GM12878 (cell line): ENCODE measurements at regions not wholly inside any gene's neighbourhood (a gene's known extent, or its start where the extent isn't known, plus 50 kb on each side); places are given as distances from the start of the nearest gene placed in this dataset.

Experiments used
- ATAC-seq: fragments of 200-7000 bp; cut with Tn5 transposase; 3 replicates; pipeline ENCODE4 v1.9.1; 2020; ENCODE audit warnings: mild to moderate bottlenecking, moderate library complexity
- BruUV-seq: library from RNA; stranded (reverse); fragments of 400-500 nt; replicated peaks from 2 replicates; lab custom pipeline; 2021; lab: Mats Ljungman, UMichigan
- CTCF ChIA-PET: fragments of 300-600 bp; sonication (Branson Sonifier 250); formaldehyde crosslinking; extraction: SDS; loops from one replicate; lab custom pipeline; 2021; ENCODE audit warnings: inconsistent platforms; lab: Yijun Ruan, JAX
- POLR2A ChIA-PET: fragments of 350-600 bp; formaldehyde crosslinking; extraction: SDS; loops from one replicate; lab custom pipeline; 2021; ENCODE audit warnings: inconsistent platforms; lab: Charles Lee
- RAD21 ChIA-PET: fragments of 300-600 bp; sonication (Branson Sonifier 250); formaldehyde crosslinking; loops from one replicate; lab custom pipeline; 2023; ENCODE audit warnings: antibody characterized with exemption; ENCODE audit not compliant: unreplicated experiment; lab: Charles Lee
- SMC1A ChIA-PET: fragments of 300-600 bp; sonication (Branson Sonifier 250); formaldehyde crosslinking; loops from one replicate; lab custom pipeline; 2023; ENCODE audit not compliant: unreplicated experiment, uncharacterized antibody; lab: Charles Lee
- DNase-seq: peaks from one replicate; pipeline ENCODE4 v3.0.0-alpha.2; 2011; ENCODE audit warnings: low read depth, low spot score
- FAIRE-seq: peaks from 3 replicates; lab custom pipeline; 2011; peaks lifted over from hg19 to GRCh38; lab: Jason Lieb, UNC
- H2AFZ ChIP-seq: 2 replicates; pipeline ENCODE4 v1.6.0; 2011; ENCODE audit warnings: low read depth, low read length, control low read depth; ENCODE audit not compliant: control insufficient read depth
- H3K27ac ChIP-seq: 2 replicates; pipeline ENCODE4 v1.5.1; 2011; ENCODE audit warnings: control low read depth; ENCODE audit not compliant: control insufficient read depth, insufficient read depth
- H3K27me3 ChIP-seq, 2 experiments: replicated peaks in 1 of 2; 2 replicates each; pipeline versions ENCODE4 v1.6.0 to v1.6.1; 2011; ENCODE audit warnings: low read length in 1 of 2; ENCODE audit not compliant: control insufficient read depth in 2 of 2, insufficient read depth in 2 of 2
- H3K36me3 ChIP-seq, 2 experiments: 2 replicates each; pipeline ENCODE4 v1.5.1; 2011; ENCODE audit warnings: low read length in 1 of 2; ENCODE audit not compliant: control insufficient read depth in 2 of 2, insufficient read depth in 2 of 2
- H3K4me1 ChIP-seq: 2 replicates; pipeline ENCODE4 v1.6.1; 2011; ENCODE audit warnings: mild to moderate bottlenecking, low read length, moderate library complexity, mixed read lengths; ENCODE audit not compliant: control insufficient read depth, insufficient read depth
- H3K4me2 ChIP-seq: 2 replicates; pipeline ENCODE4 v1.6.0; 2011; ENCODE audit warnings: control low read depth; ENCODE audit not compliant: control insufficient read depth, insufficient read depth
- H3K4me3 ChIP-seq: fragments of 200-600 bp; sonication (generic); 2 replicates; pipeline ENCODE4 v1.5.1; 2016
- H3K79me2 ChIP-seq: 2 replicates; pipeline ENCODE4 v1.6.0; 2011; ENCODE audit warnings: low read length; ENCODE audit not compliant: control insufficient read depth, insufficient read depth
- H3K9ac ChIP-seq: 2 replicates; pipeline ENCODE4 v1.8.0; 2011; ENCODE audit warnings: low read length, control low read depth, mixed read lengths; ENCODE audit not compliant: control insufficient read depth, insufficient read depth
- H3K9me3 ChIP-seq: replicated peaks from 3 replicates; pipeline ENCODE4 v1.5.1; 2011; ENCODE audit warnings: mild to moderate bottlenecking, low read length; ENCODE audit not compliant: control insufficient read depth, insufficient read depth
- H4K20me1 ChIP-seq: 2 replicates; pipeline ENCODE4 v1.6.0; 2011; ENCODE audit not compliant: control insufficient read depth, insufficient read depth
- EED ChIP-seq: sonication (generic); IDR thresholded peaks from 2 replicates; pipeline ENCODE4 v1.6.1; 2016; ENCODE audit warnings: antibody characterized with exemption, low read depth
- EGR1 ChIP-seq, 2 experiments: IDR thresholded peaks; 1 replicate in 1 of 2; 2 replicates in 1 of 2; pipeline ENCODE4 v1.6.1; 2011 to 2012; ENCODE audit warnings: low read depth in 2 of 2, low read length in 2 of 2, borderline replicate concordance in 1 of 2, mild to moderate bottlenecking in 1 of 2, moderate library complexity in 1 of 2
- FOXK2 ChIP-seq: fragments of 450-650 bp; IDR thresholded peaks from 2 replicates; pipeline ENCODE4 v1.6.1; 2017; ENCODE audit warnings: mild to moderate bottlenecking, moderate library complexity
- GABPA ChIP-seq: IDR thresholded peaks from 2 replicates; pipeline ENCODE4 v1.6.1; 2014; ENCODE audit warnings: antibody characterized with exemption, low read depth, mild to moderate bottlenecking, inconsistent platforms
- IRF3 ChIP-seq: fragments of 450-650 bp; IDR thresholded peaks from 2 replicates; pipeline ENCODE4 v1.6.1; 2014; ENCODE audit warnings: mild to moderate bottlenecking
- NR2C1 ChIP-seq: fragments of 450-650 bp; IDR thresholded peaks from 2 replicates; pipeline ENCODE4 v1.6.1; 2017; ENCODE audit warnings: antibody characterized with exemption, mild to moderate bottlenecking, moderate library complexity
- POLR2AphosphoS2 ChIP-seq: IDR thresholded peaks from 2 replicates; pipeline ENCODE4 v1.6.1; 2011; ENCODE audit warnings: low read depth, mild to moderate bottlenecking, low read length, improper control_type of control experiment, moderate library complexity
- PRDM15 ChIP-seq: fragments of 450-650 bp; formaldehyde crosslinking; IDR thresholded peaks from 2 replicates; pipeline ENCODE4 v1.4.0; 2020; ENCODE audit warnings: mild to moderate bottlenecking, moderate library complexity
- RAD21 ChIP-seq: IDR thresholded peaks from 2 replicates; pipeline ENCODE4 v1.6.1; 2011; ENCODE audit warnings: mild to moderate bottlenecking, low read depth, low read length, moderate library complexity; ENCODE audit not compliant: insufficient read depth
- ZNF207 ChIP-seq: fragments of 450-650 bp; IDR thresholded peaks from 2 replicates; pipeline ENCODE4 v1.6.1; 2014; ENCODE audit warnings: antibody characterized with exemption, mild to moderate bottlenecking, borderline replicate concordance
- WGBS: methylation state at CpG from one replicate; pipeline ENCODE4 v1.1.6; 2016; ENCODE audit warnings: low lambda C conversion rate; ENCODE audit not compliant: insufficient replicate concordance, insufficient coverage; ENCODE audit errors: missing lambda C conversion rate; 5-methylcytosine and 5-hydroxymethylcytosine counted together
- in situ Hi-C: fragments of 300-500 bp; cut with MboI; formaldehyde crosslinking; loops from 9 replicates; pipeline ENCODE4 v1.14.3; 2018; ENCODE audit warnings: mixed read lengths
- intact Hi-C: fragments of 100-400 bp; cut with micrococcal nuclease; formaldehyde crosslinking; loops from one replicate; pipeline ENCODE4 v1.14.2; 2022; ENCODE audit not compliant: unreplicated experiment
- TF ChIP-seq, protein P1 (sequence below): fragments of 450-650 bp; formaldehyde crosslinking; IDR thresholded peaks from 2 replicates; pipeline ENCODE4 v1.4.0; 2022; ENCODE audit warnings: mild to moderate bottlenecking, moderate library complexity

DNA sequence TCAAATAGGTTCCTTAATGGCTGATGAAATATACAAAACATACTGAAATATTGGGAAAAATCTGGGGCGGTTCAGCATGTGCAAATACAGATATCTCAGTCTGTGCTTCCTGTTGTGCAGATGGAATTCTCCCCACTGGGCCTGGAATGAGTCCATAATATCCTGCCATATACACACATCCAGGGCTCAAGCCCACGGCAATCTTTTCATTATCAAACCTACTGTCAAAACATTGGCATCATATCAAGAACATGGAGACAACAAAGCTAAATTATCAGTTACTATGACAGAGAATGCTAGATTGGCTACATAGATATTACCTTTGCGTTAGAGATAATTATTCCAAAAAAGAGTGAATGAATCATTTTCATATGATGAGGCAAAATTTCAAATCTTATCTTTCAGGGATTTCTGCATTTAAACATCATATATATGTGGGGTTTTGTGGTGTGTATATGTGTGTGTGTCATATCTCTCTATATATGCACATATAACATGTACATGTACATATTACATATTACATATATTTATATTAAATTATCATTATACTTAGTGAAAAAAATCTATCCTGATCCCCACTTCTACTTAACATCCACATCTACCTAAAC is 713.3 kb downstream of the GBE1 start (continued):
- TF ChIP-seq, protein P1, sequence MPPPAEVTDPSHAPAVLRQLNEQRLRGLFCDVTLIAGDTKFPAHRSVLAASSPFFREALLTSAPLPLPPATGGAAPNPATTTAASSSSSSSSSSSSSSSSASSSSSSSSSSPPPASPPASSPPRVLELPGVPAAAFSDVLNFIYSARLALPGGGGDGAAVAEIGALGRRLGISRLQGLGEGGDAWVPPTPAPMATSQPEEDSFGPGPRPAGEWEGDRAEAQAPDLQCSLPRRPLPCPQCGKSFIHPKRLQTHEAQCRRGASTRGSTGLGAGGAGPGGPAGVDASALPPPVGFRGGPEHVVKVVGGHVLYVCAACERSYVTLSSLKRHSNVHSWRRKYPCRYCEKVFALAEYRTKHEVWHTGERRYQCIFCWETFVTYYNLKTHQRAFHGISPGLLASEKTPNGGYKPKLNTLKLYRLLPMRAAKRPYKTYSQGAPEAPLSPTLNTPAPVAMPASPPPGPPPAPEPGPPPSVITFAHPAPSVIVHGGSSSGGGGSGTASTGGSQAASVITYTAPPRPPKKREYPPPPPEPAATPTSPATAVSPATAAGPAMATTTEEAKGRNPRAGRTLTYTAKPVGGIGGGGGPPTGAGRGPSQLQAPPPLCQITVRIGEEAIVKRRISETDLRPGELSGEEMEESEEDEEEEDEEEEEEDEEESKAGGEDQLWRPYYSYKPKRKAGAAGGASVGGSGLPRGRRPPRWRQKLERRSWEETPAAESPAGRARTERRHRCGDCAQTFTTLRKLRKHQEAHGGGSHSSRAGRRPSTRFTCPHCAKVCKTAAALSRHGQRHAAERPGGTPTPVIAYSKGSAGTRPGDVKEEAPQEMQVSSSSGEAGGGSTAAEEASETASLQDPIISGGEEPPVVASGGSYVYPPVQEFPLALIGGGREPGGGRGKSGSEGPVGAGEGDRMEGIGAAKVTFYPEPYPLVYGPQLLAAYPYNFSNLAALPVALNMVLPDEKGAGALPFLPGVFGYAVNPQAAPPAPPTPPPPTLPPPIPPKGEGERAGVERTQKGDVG (CRISPR knock-in tag): no peak

DNA sequence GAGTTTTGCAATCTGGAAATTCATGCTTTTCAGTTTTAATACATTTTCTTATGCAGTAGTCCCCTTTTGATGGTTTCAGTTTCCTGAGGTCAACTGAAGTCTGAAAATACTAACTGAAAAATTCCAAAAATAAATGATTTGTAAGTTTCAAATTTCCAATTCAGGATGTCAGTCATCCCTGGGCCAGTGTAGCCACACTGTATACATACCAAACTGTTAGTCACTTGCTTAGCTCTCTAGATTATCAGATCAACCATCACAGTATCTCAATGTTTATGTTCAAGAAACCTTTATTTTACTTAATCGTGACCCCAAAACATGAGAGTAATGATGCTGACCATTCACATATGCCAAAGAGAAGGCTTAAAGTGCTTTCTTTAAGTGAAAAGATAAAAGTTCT is 715.5 kb downstream of the GBE1 start:
- intact Hi-C loops: no loop called here
- TF ChIP-seq NR2C1 (no peak), ZNF207 (no peak), GABPA (no peak), PRDM15 (CRISPR knock-in tag) (no peak), RAD21 (no peak), FOXK2 (no peak), POLR2AphosphoS2 (no peak), EGR1 (IDR thresholded peaks at IDR 0.05; ENCODE audit: borderline replicate concordance in 1 of 2, low read depth in 2 of 2, low read length in 2 of 2) (no peak), EED (no peak), IRF3 (no peak)
- SMC1A ChIA-PET: no interaction called here
- DNase-seq (no peak), FAIRE-seq (no peak), ATAC-seq (no peak)
- Histone ChIP-seq H3K4me3 (no peak overlapping the region), H2AFZ (no peak overlapping the region), H3K36me3 (no peaks in the 10 kb centered on the region), H3K9me3 (no peaks in the 10 kb centered on the region), H3K79me2 (no peaks in the 10 kb centered on the region), H3K27me3 (no peaks in the 10 kb centered on the region), H3K4me1 (no peaks in the 10 kb centered on the region), H4K20me1 (no peaks in the 10 kb centered on the region), H3K9ac (no peak overlapping the region), H3K27ac (no peak overlapping the region), H3K4me2 (no peak overlapping the region)
- 0% methylated on average over 1 of the region's 1 CpG for WGBS
- POLR2A ChIA-PET: no interaction called here
- CTCF ChIA-PET: no interaction called here
- BruUV-seq: no TSS peak
- RAD21 ChIA-PET: no interaction called here
- in situ Hi-C loops: no loop called here
